NCI-H1105 (cell line): ENCODE measurements at regions not wholly inside any gene's neighbourhood (a gene's known extent, or its start where the extent isn't known, plus 50 kb on each side); places are given as distances from the start of the nearest gene placed in this dataset.

Experiments used
- DNase-seq: peaks from one replicate; lab custom pipeline; 2025; lab: John Stamatoyannopoulos, UW

GRCh38 chr17:27244011-27244410 is 49.9 kb upstream of the WSB1 start:
- DNase-seq = no peak
